Pancreas (tissue), 10 donors: ENCODE measurements at regions not wholly inside any gene's neighbourhood (a gene's known extent, or its start where the extent isn't known, plus 50 kb on each side); places are given as distances from the start of the nearest gene placed in this dataset.

ENCODE experiments used
- ATAC-seq, 4 donors: fragments of 200-7000 bp; cut with Tn5 transposase; one replicate each; pipeline versions ENCODE4 v1.8.0 to v1.9.1; 2020; ENCODE audit warnings: mild to moderate bottlenecking in 4 of 4, moderate library complexity in 4 of 4
- DNase-seq, 6 donors: peaks; one replicate each; pipeline ENCODE4 v3.0.0-alpha.2; 2020
- FAIRE-seq: peaks from 2 replicates; lab custom pipeline; 2012; peaks lifted over from hg19 to GRCh38; lab: Jason Lieb, UNC
- H3K27ac ChIP-seq, 4 donors: fragments of 200-600 bp; sonication (generic); 1 replicate in 3 of 4; 2 replicates in 1 of 4; pipeline versions ENCODE4 v1.5.0 to v1.8.0; 2020
- H3K27me3 ChIP-seq, 4 donors: fragments of 200-600 bp; one replicate each; pipeline ENCODE4 v1.8.0; 2021
- H3K36me3 ChIP-seq, 3 donors: fragments of 200-600 bp; sonication (generic) in 1 of 3; one replicate each; pipeline versions ENCODE4 v1.5.0 to v1.8.0; 2020 to 2021
- H3K4me1 ChIP-seq, 3 donors: fragments of 200-600 bp; one replicate each; pipeline ENCODE4 v1.8.0; 2021
- H3K4me3 ChIP-seq, 4 donors: fragments of 200-600 bp; sonication (generic) in 2 of 4; one replicate each; pipeline versions ENCODE4 v1.5.0 to v1.8.0; 2020 to 2021
- H3K9me3 ChIP-seq, 4 donors: fragments of 200-600 bp; one replicate each; pipeline ENCODE4 v1.8.0; 2021
- WGBS, 2 donors: extraction: QIAGEN DNeasy Blood & Tissue Kit; methylation state at CpG; one replicate each; pipeline ENCODE4 v1.1.7; 2013; 5-methylcytosine and 5-hydroxymethylcytosine counted together
- intact Hi-C, 3 donors: fragments of 100-400 bp; cut with DNase I; formaldehyde crosslinking; loops; one replicate each; pipeline versions ENCODE4 v1.11.1 to v1.14.2; 2022
- TF ChIP-seq, protein P1 (sequence below), 4 donors: fragments of 200-600 bp; sonication (generic) in 3 of 4; IDR thresholded peaks; one replicate each; pipeline versions ENCODE4 v1.5.0 to v1.8.0; 2021; ENCODE audit warnings: antibody characterized with exemption in 4 of 4
- donor health status: healthy with polysubstance abuse.
- donor health status: DM: no; HTN: no; CAD: no; lungs with moderate emphysema.
- donor health status: DM: no; HTN: no; CAD: no.
- donor health status: control.
- donor health status: control.
- donor health status: Bipolar disorder and iron deficiency.
- donor health status: DM: yes; HTN: yes; CAD: no.
- donor health status: DM: no; HTN: no; CAD: no.
- donor health status: DM: no; HTN: no; CAD: no.
- donor health status: DM: yes; HTN: yes; CAD: no.

DNA sequence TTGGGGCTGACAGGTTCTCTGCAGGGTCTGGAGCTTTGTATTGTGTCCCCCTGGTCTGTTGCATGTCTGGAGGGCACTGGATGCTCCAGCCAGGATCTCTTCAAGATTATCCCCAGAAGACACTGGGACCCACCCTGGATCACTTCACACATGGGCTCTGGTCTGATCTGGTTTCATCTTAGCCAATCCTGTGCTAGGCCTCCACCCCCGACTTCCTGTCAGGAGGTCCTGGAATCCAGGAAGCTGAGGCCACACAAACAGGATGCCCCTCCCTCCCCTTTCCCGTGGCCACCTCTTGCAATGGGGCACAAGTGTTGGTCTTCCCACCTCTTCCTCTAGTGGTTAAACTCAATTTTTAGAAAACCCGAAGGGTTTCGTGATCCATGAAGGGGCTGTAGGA, 242.6 kb upstream of the MVB12B start:
- Histone ChIP-seq H3K27ac (no peak overlapping the region), H3K9me3 (no peaks in the 10 kb centered on the region), H3K4me1 (no peaks in the 10 kb centered on the region), H3K4me3 (no peak overlapping the region), H3K27me3 (no peaks in the 10 kb centered on the region), H3K36me3 (no peaks in the 10 kb centered on the region)
- intact Hi-C loops: no loop called here
- WGBS, 2 donors: 50 to 60% methylated on average over 4 of the region's 4 CpGs
- FAIRE-seq (no peak), DNase-seq (no peak), ATAC-seq (no peak)
- TF ChIP-seq, protein P1, sequence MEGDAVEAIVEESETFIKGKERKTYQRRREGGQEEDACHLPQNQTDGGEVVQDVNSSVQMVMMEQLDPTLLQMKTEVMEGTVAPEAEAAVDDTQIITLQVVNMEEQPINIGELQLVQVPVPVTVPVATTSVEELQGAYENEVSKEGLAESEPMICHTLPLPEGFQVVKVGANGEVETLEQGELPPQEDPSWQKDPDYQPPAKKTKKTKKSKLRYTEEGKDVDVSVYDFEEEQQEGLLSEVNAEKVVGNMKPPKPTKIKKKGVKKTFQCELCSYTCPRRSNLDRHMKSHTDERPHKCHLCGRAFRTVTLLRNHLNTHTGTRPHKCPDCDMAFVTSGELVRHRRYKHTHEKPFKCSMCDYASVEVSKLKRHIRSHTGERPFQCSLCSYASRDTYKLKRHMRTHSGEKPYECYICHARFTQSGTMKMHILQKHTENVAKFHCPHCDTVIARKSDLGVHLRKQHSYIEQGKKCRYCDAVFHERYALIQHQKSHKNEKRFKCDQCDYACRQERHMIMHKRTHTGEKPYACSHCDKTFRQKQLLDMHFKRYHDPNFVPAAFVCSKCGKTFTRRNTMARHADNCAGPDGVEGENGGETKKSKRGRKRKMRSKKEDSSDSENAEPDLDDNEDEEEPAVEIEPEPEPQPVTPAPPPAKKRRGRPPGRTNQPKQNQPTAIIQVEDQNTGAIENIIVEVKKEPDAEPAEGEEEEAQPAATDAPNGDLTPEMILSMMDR (IDR thresholded peaks at IDR 0.05): no peak

GRCh38 chr9:126084696-126085095, 241.9 kb upstream of the MVB12B start:
- Histone ChIP-seq H3K27ac (no peak overlapping the region), H3K4me3 (no peak overlapping the region), H3K36me3 (no peaks in the 10 kb centered on the region), H3K4me1 (no peaks in the 10 kb centered on the region), H3K9me3 (no peaks in the 10 kb centered on the region), H3K27me3 (no peaks in the 10 kb centered on the region)
- ATAC-seq (no peak), FAIRE-seq (no peak), DNase-seq (no peak)
- TF ChIP-seq, protein P1 (IDR thresholded peaks at IDR 0.05): no peak
- intact Hi-C loops: no loop called here
- WGBS, 2 donors: 56 to 69% methylated on average over 8 of the region's 8 CpGs

DNA sequence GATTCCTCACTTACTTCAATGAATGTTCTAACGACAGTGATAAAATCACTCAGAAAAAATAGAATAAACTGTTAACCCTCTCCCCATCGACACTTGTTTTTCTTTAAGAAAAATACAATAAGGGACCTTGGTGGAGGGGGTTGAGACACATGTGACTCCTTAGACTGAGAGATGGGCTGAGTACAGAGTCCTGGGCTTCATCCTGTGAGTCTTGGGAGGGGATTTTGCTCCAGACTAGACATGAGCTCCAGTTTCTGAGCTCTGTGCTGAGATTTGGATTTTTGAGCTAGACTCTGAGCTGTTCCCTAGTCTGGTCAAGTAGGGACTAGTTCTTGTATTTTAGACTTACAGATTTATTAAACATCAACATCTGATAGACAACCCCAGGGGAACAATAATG, 241.5 kb upstream of the MVB12B start:
- Histone ChIP-seq H3K27me3 (no peaks in the 10 kb centered on the region), H3K27ac (no peak overlapping the region), H3K36me3 (no peaks in the 10 kb centered on the region), H3K4me1 (no peaks in the 10 kb centered on the region), H3K9me3 (no peaks in the 10 kb centered on the region), H3K4me3 (no peak overlapping the region)
- ATAC-seq: no peak
- intact Hi-C loops: no loop called here
- no peak for FAIRE-seq
- no peak for DNase-seq
- 47 to 51% methylated on average over 2 of the region's 2 CpGs for WGBS, 2 donors
- TF ChIP-seq, protein P1 (IDR thresholded peaks at IDR 0.05): no peak

DNA sequence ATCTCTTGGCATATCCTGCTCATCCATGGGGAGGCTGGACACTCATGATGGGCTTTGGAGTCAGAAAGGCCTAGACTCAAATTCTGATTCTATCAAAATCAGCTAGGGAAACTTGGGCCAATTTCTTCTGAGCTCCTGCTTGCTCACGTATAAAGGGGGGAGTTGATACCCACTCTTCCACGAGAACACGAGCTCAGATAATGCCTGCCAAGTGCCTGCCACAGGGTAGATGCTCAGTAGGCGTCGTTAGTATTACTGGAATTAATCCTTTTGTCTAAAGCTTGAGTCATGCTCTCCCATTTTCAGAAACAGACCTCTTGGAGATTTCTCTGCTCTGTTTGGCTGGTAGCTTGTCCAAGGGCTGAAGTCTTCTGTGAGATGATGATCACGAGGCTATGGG, 238.3 kb upstream of the MVB12B start:
- H3K9me3 ChIP-seq: no peaks in the 10 kb centered on the region
- WGBS, 2 donors: 63 to 64% methylated on average over 6 of the region's 6 CpGs
- TF ChIP-seq, protein P1 (IDR thresholded peaks at IDR 0.05): no peak
- ATAC-seq: no peak
- no peaks in the 10 kb centered on the region for H3K27me3 ChIP-seq
- no peaks in the 10 kb centered on the region for H3K36me3 ChIP-seq
- H3K27ac ChIP-seq: no peak overlapping the region
- intact Hi-C loops: no loop called here
- H3K4me3 ChIP-seq: no peak overlapping the region
- no peaks in the 10 kb centered on the region for H3K4me1 ChIP-seq
- FAIRE-seq: no peak
- DNase-seq: no peak

- Histone ChIP-seq H3K4me1 (no peaks in the 10 kb centered on the region), H3K9me3 (no peaks in the 10 kb centered on the region), H3K36me3 (no peaks in the 10 kb centered on the region), H3K27ac (no peak overlapping the region), H3K27me3 (no peaks in the 10 kb centered on the region), H3K4me3 (no peak overlapping the region)
- TF ChIP-seq, protein P1 (IDR thresholded peaks at IDR 0.05): no peak
- FAIRE-seq (no peak), DNase-seq (peak in 1 of 6 donors; percentile 22), ATAC-seq (no peak)
- 81 to 90% methylated on average over 2 of the region's 2 CpGs for WGBS, 2 donors
- intact Hi-C loops: no loop called here
Observed at GRCh38 chr9:126089789-126090188, 236.8 kb upstream of the MVB12B start.
